ENCODE measurements at regions not wholly inside any gene's neighbourhood (a gene's known extent, or its start where the extent isn't known, plus 50 kb on each side); places are given as distances from the start of the nearest gene placed in this dataset.

DNA sequence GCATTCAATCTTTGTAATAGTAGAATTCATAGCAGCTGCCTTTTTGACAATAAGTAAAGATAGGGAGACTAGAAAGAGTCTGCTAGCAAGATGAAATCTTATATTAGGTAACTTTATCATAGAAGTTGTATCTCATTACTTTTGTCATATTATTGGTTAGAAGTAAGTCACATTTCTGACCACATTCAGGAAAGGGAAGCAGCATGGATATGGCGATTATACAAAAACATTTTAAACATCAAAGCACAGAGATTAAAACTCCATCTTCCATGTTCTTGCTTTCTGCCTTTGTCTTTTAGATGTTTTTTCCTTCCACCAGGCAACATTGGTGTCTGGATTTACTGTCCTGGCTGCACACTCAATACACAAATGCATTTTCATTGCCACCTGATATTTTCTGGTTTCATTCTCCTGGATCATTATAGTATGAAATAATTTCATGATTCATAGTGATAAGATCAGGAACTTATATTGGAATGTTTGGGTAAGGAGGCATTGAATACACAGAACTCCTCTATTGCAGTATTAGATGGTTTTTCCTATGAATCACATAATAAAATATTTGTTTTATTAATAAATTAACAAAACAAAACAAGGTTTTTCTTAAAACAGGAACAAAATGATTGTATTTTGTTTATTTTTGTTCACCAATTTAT is 1460.3 kb upstream of the CADM2 start:
- TF ChIP-seq, protein P1, sequence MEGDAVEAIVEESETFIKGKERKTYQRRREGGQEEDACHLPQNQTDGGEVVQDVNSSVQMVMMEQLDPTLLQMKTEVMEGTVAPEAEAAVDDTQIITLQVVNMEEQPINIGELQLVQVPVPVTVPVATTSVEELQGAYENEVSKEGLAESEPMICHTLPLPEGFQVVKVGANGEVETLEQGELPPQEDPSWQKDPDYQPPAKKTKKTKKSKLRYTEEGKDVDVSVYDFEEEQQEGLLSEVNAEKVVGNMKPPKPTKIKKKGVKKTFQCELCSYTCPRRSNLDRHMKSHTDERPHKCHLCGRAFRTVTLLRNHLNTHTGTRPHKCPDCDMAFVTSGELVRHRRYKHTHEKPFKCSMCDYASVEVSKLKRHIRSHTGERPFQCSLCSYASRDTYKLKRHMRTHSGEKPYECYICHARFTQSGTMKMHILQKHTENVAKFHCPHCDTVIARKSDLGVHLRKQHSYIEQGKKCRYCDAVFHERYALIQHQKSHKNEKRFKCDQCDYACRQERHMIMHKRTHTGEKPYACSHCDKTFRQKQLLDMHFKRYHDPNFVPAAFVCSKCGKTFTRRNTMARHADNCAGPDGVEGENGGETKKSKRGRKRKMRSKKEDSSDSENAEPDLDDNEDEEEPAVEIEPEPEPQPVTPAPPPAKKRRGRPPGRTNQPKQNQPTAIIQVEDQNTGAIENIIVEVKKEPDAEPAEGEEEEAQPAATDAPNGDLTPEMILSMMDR (IDR thresholded peaks at IDR 0.05 in 2 of 3, conservative IDR thresholded peaks at IDR 0.05 in 1 of 3; ENCODE audit: borderline replicate concordance in 1 of 3, insufficient read depth in 1 of 3, low read depth in 2 of 3, low read length in 2 of 3), result no peak
- TF ChIP-seq EZH2 (IDR thresholded peaks at IDR 0.05) (no peak), SP1 (IDR thresholded peaks at IDR 0.05; ENCODE audit: low read depth) (no peak), POLR2A (IDR thresholded peaks at IDR 0.05; ENCODE audit: borderline replicate concordance, extremely low read depth, insufficient read depth, insufficient read length) (no peak), RAD21 (IDR thresholded peaks at IDR 0.05; ENCODE audit: low read depth) (no peak), YY1 (IDR thresholded peaks at IDR 0.05; ENCODE audit: extremely low read depth, insufficient replicate concordance, low read depth, low read length) (no peak), TCF7L2 (IDR thresholded peaks at IDR 0.05; ENCODE audit: borderline replicate concordance, extremely low read depth, insufficient read depth, insufficient read length) (no peak)
- TF ChIP-seq, protein P2, sequence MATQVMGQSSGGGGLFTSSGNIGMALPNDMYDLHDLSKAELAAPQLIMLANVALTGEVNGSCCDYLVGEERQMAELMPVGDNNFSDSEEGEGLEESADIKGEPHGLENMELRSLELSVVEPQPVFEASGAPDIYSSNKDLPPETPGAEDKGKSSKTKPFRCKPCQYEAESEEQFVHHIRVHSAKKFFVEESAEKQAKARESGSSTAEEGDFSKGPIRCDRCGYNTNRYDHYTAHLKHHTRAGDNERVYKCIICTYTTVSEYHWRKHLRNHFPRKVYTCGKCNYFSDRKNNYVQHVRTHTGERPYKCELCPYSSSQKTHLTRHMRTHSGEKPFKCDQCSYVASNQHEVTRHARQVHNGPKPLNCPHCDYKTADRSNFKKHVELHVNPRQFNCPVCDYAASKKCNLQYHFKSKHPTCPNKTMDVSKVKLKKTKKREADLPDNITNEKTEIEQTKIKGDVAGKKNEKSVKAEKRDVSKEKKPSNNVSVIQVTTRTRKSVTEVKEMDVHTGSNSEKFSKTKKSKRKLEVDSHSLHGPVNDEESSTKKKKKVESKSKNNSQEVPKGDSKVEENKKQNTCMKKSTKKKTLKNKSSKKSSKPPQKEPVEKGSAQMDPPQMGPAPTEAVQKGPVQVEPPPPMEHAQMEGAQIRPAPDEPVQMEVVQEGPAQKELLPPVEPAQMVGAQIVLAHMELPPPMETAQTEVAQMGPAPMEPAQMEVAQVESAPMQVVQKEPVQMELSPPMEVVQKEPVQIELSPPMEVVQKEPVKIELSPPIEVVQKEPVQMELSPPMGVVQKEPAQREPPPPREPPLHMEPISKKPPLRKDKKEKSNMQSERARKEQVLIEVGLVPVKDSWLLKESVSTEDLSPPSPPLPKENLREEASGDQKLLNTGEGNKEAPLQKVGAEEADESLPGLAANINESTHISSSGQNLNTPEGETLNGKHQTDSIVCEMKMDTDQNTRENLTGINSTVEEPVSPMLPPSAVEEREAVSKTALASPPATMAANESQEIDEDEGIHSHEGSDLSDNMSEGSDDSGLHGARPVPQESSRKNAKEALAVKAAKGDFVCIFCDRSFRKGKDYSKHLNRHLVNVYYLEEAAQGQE (IDR thresholded peaks at IDR 0.05; ENCODE audit: low read depth), result no peak
